H9 (cell line): ENCODE measurements at regions not wholly inside any gene's neighbourhood (a gene's known extent, or its start where the extent isn't known, plus 50 kb on each side); places are given as distances from the start of the nearest gene placed in this dataset.

Experiments used
- DNase-seq: peaks from one replicate; pipeline ENCODE4 v3.0.0-alpha.2; 2017
- H2AFZ ChIP-seq: one replicate; pipeline ENCODE4 v1.6.1; 2013; ENCODE audit warnings: mild to moderate bottlenecking, low read length, control low read depth, moderate library complexity
- H2AK5ac ChIP-seq: 2 replicates; pipeline ENCODE4 v1.6.1; 2013; ENCODE audit warnings: low read length, control low read depth, mixed read lengths; ENCODE audit not compliant: insufficient read length
- H2BK120ac ChIP-seq: one replicate; pipeline ENCODE4 v1.6.1; 2013; ENCODE audit warnings: low read depth, mild to moderate bottlenecking, low read length, control low read depth, inconsistent platforms; ENCODE audit not compliant: poor library complexity, severe bottlenecking
- H2BK12ac ChIP-seq: 2 replicates; pipeline ENCODE4 v1.6.1; 2013; ENCODE audit warnings: low read length, control low read depth, mixed read lengths, low read depth; ENCODE audit not compliant: insufficient read length
- H2BK15ac ChIP-seq: 2 replicates; pipeline ENCODE4 v1.6.1; 2013; ENCODE audit warnings: low read depth, low read length, control low read depth
- H2BK20ac ChIP-seq: one replicate; pipeline ENCODE4 v1.6.1; 2013; ENCODE audit warnings: low read depth, mild to moderate bottlenecking, low read length, control low read depth, inconsistent platforms; ENCODE audit not compliant: poor library complexity, severe bottlenecking
- H2BK5ac ChIP-seq: 2 replicates; pipeline ENCODE4 v1.6.1; 2013; ENCODE audit warnings: low read length, control low read depth, mixed read lengths; ENCODE audit not compliant: insufficient read length
- H3K14ac ChIP-seq: 2 replicates; pipeline ENCODE4 v1.6.1; 2013; ENCODE audit warnings: low read length, control low read depth; ENCODE audit not compliant: insufficient read depth
- H3K18ac ChIP-seq: 2 replicates; pipeline ENCODE4 v1.6.1; 2013; ENCODE audit warnings: low read depth, mild to moderate bottlenecking, mixed read lengths, low read length, control low read depth; ENCODE audit not compliant: insufficient read length
- H3K23ac ChIP-seq: 2 replicates; pipeline ENCODE4 v1.6.1; 2013; ENCODE audit warnings: low read length, control low read depth, mixed read lengths, low read depth; ENCODE audit not compliant: insufficient read length
- H3K23me2 ChIP-seq: 2 replicates; pipeline ENCODE4 v1.6.1; 2013; ENCODE audit warnings: low read depth, mild to moderate bottlenecking, mixed read lengths, low read length, control low read depth; ENCODE audit not compliant: insufficient read length, poor library complexity, severe bottlenecking
- H3K27ac ChIP-seq: 2 replicates; pipeline ENCODE4 v1.5.1; 2013; ENCODE audit warnings: low read length, control low read depth, mixed read lengths, low read depth; ENCODE audit not compliant: insufficient read length
- H3K27me3 ChIP-seq: 2 replicates; pipeline ENCODE4 v1.6.1; 2013; ENCODE audit warnings: low read length, control low read depth, inconsistent platforms; ENCODE audit not compliant: insufficient read depth
- H3K4ac ChIP-seq: 2 replicates; pipeline ENCODE4 v1.6.1; 2013; ENCODE audit warnings: low read depth, mild to moderate bottlenecking, control low read depth, inconsistent platforms, low read length, moderate library complexity
- H3K4me1 ChIP-seq: 2 replicates; pipeline ENCODE4 v1.6.1; 2013; ENCODE audit warnings: low read length, control low read depth, inconsistent platforms; ENCODE audit not compliant: insufficient read depth
- H3K4me2 ChIP-seq: 2 replicates; pipeline ENCODE4 v1.6.1; 2013; ENCODE audit warnings: low read length, control low read depth, mixed read lengths; ENCODE audit not compliant: insufficient read length, insufficient read depth
- H3K56ac ChIP-seq: 2 replicates; pipeline ENCODE4 v1.6.1; 2013; ENCODE audit warnings: low read depth, mild to moderate bottlenecking, mixed read lengths, low read length, control low read depth; ENCODE audit not compliant: insufficient read length
- H3K79me1 ChIP-seq: 2 replicates; pipeline ENCODE4 v1.6.1; 2013; ENCODE audit warnings: low read depth, mild to moderate bottlenecking, moderate library complexity, low read length, control low read depth, inconsistent platforms; ENCODE audit not compliant: insufficient read depth, poor library complexity, severe bottlenecking
- H3K79me2 ChIP-seq: 2 replicates; pipeline ENCODE4 v1.6.1; 2013; ENCODE audit warnings: low read length, control low read depth, inconsistent platforms; ENCODE audit not compliant: insufficient read depth
- H3K9ac ChIP-seq: 2 replicates; pipeline ENCODE4 v1.6.1; 2013; ENCODE audit warnings: low read length, control low read depth, mixed read lengths; ENCODE audit not compliant: insufficient read length; ENCODE audit errors: extremely low read depth
- H3K9me3 ChIP-seq: one replicate; pipeline ENCODE4 v1.6.1; 2013; ENCODE audit warnings: low read depth, low read length, inconsistent platforms; ENCODE audit not compliant: control insufficient read depth
- H3T11ph ChIP-seq: one replicate; pipeline ENCODE4 v1.6.1; 2013; ENCODE audit warnings: mild to moderate bottlenecking, low read length, control low read depth, inconsistent platforms
- H4K20me1 ChIP-seq: one replicate; pipeline ENCODE4 v1.6.1; 2013; ENCODE audit not compliant: control insufficient read depth, insufficient read length, insufficient read depth
- H4K5ac ChIP-seq: 2 replicates; pipeline ENCODE4 v1.6.1; 2013; ENCODE audit warnings: low read depth, mild to moderate bottlenecking, mixed read lengths, low read length, control low read depth; ENCODE audit not compliant: insufficient read length
- H4K8ac ChIP-seq: replicated peaks from 2 replicates; pipeline ENCODE4 v1.6.1; 2013; ENCODE audit warnings: low read length, control low read depth, mixed read lengths, low read depth; ENCODE audit not compliant: insufficient read length
- H4K91ac ChIP-seq: 2 replicates; pipeline ENCODE4 v1.6.1; 2013; ENCODE audit warnings: low read depth, mild to moderate bottlenecking, moderate library complexity, mixed read lengths, low read length, control low read depth; ENCODE audit not compliant: insufficient read length
- H3K27ac Mint-ChIP-seq, 3 experiments: 2 replicates in 2 of 3; 3 replicates in 1 of 3; pipeline ENCODE4 v1.8.0; 2020 to 2021; ENCODE audit warnings: mixed read lengths in 3 of 3, mild to moderate bottlenecking in 1 of 3, moderate library complexity in 1 of 3
- H3K27me3 Mint-ChIP-seq: 2 replicates; pipeline ENCODE4 v1.8.0; 2021; ENCODE audit warnings: low read depth, mild to moderate bottlenecking, moderate library complexity, mixed read lengths
- H3K36me3 Mint-ChIP-seq, 3 experiments: 2 replicates in 2 of 3; 3 replicates in 1 of 3; pipeline ENCODE4 v1.8.0; 2020 to 2021; ENCODE audit warnings: low read depth in 3 of 3, mixed read lengths in 3 of 3; ENCODE audit not compliant: insufficient read depth in 1 of 3
- H3K4me1 Mint-ChIP-seq, 2 experiments: 2 replicates each; pipeline ENCODE4 v1.8.0; 2020; ENCODE audit warnings: mixed read lengths in 2 of 2
- H3K4me3 Mint-ChIP-seq, 2 experiments: 2 replicates in 1 of 2; 3 replicates in 1 of 2; pipeline ENCODE4 v1.8.0; 2020 to 2021; ENCODE audit warnings: mild to moderate bottlenecking in 2 of 2, mixed read lengths in 2 of 2, moderate library complexity in 1 of 2
- H3K9me3 Mint-ChIP-seq, 2 experiments: 2 replicates in 1 of 2; 3 replicates in 1 of 2; pipeline ENCODE4 v1.8.0; 2020; ENCODE audit warnings: mild to moderate bottlenecking in 2 of 2, mixed read lengths in 2 of 2, moderate library complexity in 1 of 2
- WGBS: extraction: QIAGEN DNeasy Blood & Tissue Kit; methylation state at CpG from one replicate; pipeline ENCODE4 v1.1.7; 2013; ENCODE audit warnings: missing lambda C conversion rate, low lambda C conversion rate, mixed read lengths; ENCODE audit not compliant: insufficient read length; ENCODE audit errors: extremely low coverage; 5-methylcytosine and 5-hydroxymethylcytosine counted together
- TF ChIP-seq, protein P1 (sequence below): fragments of 200-600 bp; sonication (generic); conservative IDR thresholded peaks from 3 replicates; pipeline ENCODE4 v1.8.0; 2021; ENCODE audit warnings: antibody characterized with exemption, mild to moderate bottlenecking

GRCh38 chr1:4006676-4007374, 106.8 kb upstream of the C1orf174 start:
- Histone ChIP-seq H3K9ac (no peak overlapping the region), H3K14ac (no peak overlapping the region), H3T11ph (no peak overlapping the region), H3K79me1 (no peaks in the 10 kb centered on the region), H4K20me1 (no peaks in the 10 kb centered on the region), H2BK5ac (no peak overlapping the region), H3K4ac (no peak overlapping the region), H4K91ac (no peak overlapping the region), H3K4me2 (no peak overlapping the region), H2BK20ac (no peak overlapping the region), H3K4me1 (no peaks in the 10 kb centered on the region), H3K27me3 (no peaks in the 10 kb centered on the region), H3K27ac (no peak overlapping the region), H4K8ac (no peak overlapping the region), H3K18ac (no peak overlapping the region), H3K79me2 (no peaks in the 10 kb centered on the region), H3K9me3 (no peaks in the 10 kb centered on the region), H3K23me2 (no peaks in the 10 kb centered on the region), H3K23ac (no peak overlapping the region), H2BK15ac (no peak overlapping the region), H2AK5ac (no peak overlapping the region), H4K5ac (no peak overlapping the region), H2AFZ (no peak overlapping the region), H3K56ac (no peak overlapping the region), H2BK12ac (no peak overlapping the region), H2BK120ac (no peak overlapping the region)
- H3K27me3 Mint-ChIP-seq = peaks cover 9% of the 10 kb centered on the region
- no peak overlapping the region for H3K4me3 Mint-ChIP-seq
- TF ChIP-seq, protein P1, sequence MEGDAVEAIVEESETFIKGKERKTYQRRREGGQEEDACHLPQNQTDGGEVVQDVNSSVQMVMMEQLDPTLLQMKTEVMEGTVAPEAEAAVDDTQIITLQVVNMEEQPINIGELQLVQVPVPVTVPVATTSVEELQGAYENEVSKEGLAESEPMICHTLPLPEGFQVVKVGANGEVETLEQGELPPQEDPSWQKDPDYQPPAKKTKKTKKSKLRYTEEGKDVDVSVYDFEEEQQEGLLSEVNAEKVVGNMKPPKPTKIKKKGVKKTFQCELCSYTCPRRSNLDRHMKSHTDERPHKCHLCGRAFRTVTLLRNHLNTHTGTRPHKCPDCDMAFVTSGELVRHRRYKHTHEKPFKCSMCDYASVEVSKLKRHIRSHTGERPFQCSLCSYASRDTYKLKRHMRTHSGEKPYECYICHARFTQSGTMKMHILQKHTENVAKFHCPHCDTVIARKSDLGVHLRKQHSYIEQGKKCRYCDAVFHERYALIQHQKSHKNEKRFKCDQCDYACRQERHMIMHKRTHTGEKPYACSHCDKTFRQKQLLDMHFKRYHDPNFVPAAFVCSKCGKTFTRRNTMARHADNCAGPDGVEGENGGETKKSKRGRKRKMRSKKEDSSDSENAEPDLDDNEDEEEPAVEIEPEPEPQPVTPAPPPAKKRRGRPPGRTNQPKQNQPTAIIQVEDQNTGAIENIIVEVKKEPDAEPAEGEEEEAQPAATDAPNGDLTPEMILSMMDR = no peak
- no CpG with 5 or more reads among the region's 7 CpGs for WGBS
- peaks cover 2 to 9% (median 4%) of the 10 kb centered on the region in 3 experiments; a peak in 4 of 7 replicates for H3K36me3 Mint-ChIP-seq
- H3K9me3 Mint-ChIP-seq = peaks cover 9 to 10% of the 10 kb centered on the region in 2 experiments
- H3K4me1 Mint-ChIP-seq = 0 out of 4 replicates have a peak, but pooled peaks cover 0 to 2% of the 10 kb centered on the region in 2 experiments
- no peak for DNase-seq
- no peak overlapping the region for H3K27ac Mint-ChIP-seq
